ENCODE measurements at regions not wholly inside any gene's neighbourhood (a gene's known extent, or its start where the extent isn't known, plus 50 kb on each side); places are given as distances from the start of the nearest gene placed in this dataset.

DNA sequence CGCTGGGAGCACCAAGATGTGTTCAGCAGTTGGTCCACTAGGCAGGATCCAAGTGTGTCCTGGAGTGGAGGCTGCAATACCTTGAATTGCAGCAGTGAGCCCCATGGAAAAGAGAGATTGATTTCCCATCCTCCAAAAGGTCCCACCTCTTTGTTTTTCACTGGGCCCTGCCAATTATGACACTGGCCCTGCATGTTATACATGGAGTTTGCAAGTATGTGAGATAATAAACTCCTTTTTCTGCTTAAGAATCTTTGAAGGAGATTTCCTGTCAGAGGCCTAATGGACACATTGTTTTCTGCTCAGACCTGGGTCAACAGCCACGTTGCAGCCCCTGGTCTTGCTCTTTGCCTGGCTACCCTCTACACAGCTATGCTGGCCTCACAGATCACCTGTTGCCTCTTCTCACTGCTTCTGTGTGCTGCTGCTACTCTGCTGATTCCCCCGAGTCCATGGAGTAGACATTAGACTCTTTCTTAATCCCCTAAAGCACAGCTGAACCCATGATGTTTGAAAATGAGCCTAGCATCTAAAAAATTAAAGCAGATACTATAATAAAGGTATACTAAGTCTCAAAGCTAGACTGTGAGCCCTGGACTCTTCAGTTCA is 341.9 kb upstream of the CDH11 start:
- DNase-seq (no peak), ATAC-seq (no peak)
- no peaks in the 10 kb centered on the region for H3K4me1 Mint-ChIP-seq
- Histone ChIP-seq H3K36me3 (ENCODE audit: control insufficient read depth in 2 of 3, insufficient read depth in 3 of 3, low read length in 3 of 3) (no peaks in the 10 kb centered on the region), H3K4me1 (ENCODE audit: control insufficient read depth in 2 of 2, insufficient read depth in 2 of 2, low read length in 2 of 2) (no peaks in the 10 kb centered on the region), H3K27ac (ENCODE audit: low read depth, low read length) (no peak overlapping the region), H3K4me3 (ENCODE audit: low read length) (no peak overlapping the region), H3K9me3 (ENCODE audit: control insufficient read depth in 2 of 3, low read length in 3 of 3) (no peaks in the 10 kb centered on the region), H3K27me3 (ENCODE audit: control insufficient read depth in 2 of 2, insufficient read depth in 2 of 2, low read length in 2 of 2) (no peaks in the 10 kb centered on the region)
- ChIA-PET POLR2A (no interaction called here), CTCF (no interaction called here)
- peaks cover 0 to 19% (median 4%) of the 10 kb centered on the region in 11 donors for H3K9me3 Mint-ChIP-seq
- intact Hi-C loops (cut with micrococcal nuclease), result no loop called here
- no peaks in the 10 kb centered on the region for H3K27me3 Mint-ChIP-seq
- H3K36me3 Mint-ChIP-seq, result peaks cover 0 to 3% (median 0%) of the 10 kb centered on the region in 5 donors
- H3K4me3 Mint-ChIP-seq, result no peak overlapping the region
- no peak overlapping the region for H3K27ac Mint-ChIP-seq

DNA sequence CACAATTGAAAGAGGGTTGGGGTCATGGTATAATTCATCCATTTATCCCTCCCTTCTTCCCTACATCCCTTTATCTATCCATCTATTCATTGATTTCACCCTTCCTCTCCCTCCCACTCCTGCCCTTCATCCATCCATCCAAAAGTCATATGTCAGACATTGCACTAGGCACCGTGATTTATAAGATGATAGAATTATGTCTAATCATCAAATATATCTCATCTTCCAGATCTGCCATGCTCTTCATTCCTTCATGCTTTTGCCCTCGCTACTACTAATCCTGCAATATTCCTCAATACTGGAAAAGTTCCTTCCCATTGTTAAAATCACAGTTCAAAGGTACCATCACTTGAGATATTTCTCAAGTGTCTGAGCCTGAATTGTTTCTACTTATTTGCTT is 335.2 kb upstream of the CDH11 start:
- no peak overlapping the region for H3K27ac Mint-ChIP-seq
- Histone ChIP-seq H3K27me3 (ENCODE audit: control insufficient read depth in 2 of 2, insufficient read depth in 2 of 2, low read length in 2 of 2) (no peaks in the 10 kb centered on the region), H3K4me1 (ENCODE audit: control insufficient read depth in 2 of 2, insufficient read depth in 2 of 2, low read length in 2 of 2) (no peaks in the 10 kb centered on the region), H3K36me3 (ENCODE audit: control insufficient read depth in 2 of 3, insufficient read depth in 3 of 3, low read length in 3 of 3) (no peaks in the 10 kb centered on the region), H3K27ac (ENCODE audit: low read depth, low read length) (no peak overlapping the region), H3K9me3 (ENCODE audit: control insufficient read depth in 2 of 3, low read length in 3 of 3) (no peaks in the 10 kb centered on the region), H3K4me3 (ENCODE audit: low read length) (no peak overlapping the region)
- no peak for DNase-seq
- H3K36me3 Mint-ChIP-seq, result peaks cover 0 to 5% (median 0%) of the 10 kb centered on the region in 5 donors
- CTCF ChIA-PET, result no interaction called here
- H3K4me3 Mint-ChIP-seq, result no peak overlapping the region
- H3K27me3 Mint-ChIP-seq, result peaks cover 0 to 5% (median 0%) of the 10 kb centered on the region in 5 donors
- POLR2A ChIA-PET, result no interaction called here
- ATAC-seq, result no peak
- H3K4me1 Mint-ChIP-seq, result no peaks in the 10 kb centered on the region
- peaks cover 0 to 17% (median 4%) of the 10 kb centered on the region in 11 donors for H3K9me3 Mint-ChIP-seq
- intact Hi-C loops (cut with micrococcal nuclease), result no loop called here

DNA sequence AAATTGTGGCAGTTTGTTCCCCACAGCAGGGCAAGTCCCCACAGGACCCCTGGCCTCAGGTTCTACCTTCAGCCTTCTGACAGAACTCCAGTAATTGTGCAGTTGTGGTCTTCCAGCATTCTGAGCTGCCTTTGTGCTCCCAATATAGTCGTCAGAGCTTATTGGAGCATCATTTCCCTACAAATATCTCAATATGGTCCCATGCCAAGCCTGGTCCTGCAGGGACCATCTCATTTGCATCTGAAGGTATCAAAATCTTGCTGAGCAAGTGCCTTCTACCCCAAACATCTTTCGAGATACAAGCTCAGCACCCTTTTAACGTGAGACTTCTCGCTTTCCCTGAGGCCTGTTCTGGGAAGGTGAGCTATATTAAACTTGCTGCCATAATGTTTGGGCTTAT is 333.9 kb upstream of the CDH11 start:
- CTCF ChIA-PET, result no interaction called here

DNA sequence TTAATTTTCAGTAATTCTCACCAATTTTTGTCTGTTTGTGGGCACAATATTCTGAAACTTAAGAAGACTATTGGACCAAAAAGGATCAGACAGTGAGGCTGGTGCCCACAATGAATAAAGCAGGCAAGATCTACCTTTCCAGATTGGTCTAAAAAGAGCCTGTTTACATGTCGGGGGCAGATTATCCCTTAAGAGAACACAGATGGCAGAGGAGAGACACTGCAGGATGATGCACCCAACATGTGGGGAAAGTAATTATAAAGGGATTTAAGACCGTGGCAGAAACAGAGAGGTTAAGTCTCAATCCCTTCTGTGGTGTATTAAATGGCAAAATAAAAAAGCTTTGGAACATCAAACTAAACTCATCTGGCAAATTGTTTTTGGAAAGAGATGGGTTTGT is 331.8 kb upstream of the CDH11 start:
- no peak for DNase-seq
- POLR2A ChIA-PET, result no interaction called here
- H3K27me3 Mint-ChIP-seq, result peaks cover 0 to 5% (median 0%) of the 10 kb centered on the region in 5 donors
- Histone ChIP-seq H3K27me3 (ENCODE audit: control insufficient read depth in 2 of 2, insufficient read depth in 2 of 2, low read length in 2 of 2) (no peaks in the 10 kb centered on the region), H3K4me3 (ENCODE audit: low read length) (no peak overlapping the region), H3K36me3 (ENCODE audit: control insufficient read depth in 2 of 3, insufficient read depth in 3 of 3, low read length in 3 of 3) (no peaks in the 10 kb centered on the region), H3K4me1 (ENCODE audit: control insufficient read depth in 2 of 2, insufficient read depth in 2 of 2, low read length in 2 of 2) (no peaks in the 10 kb centered on the region), H3K27ac (ENCODE audit: low read depth, low read length) (no peak overlapping the region), H3K9me3 (ENCODE audit: control insufficient read depth in 2 of 3, low read length in 3 of 3) (peaks cover 0 to 4% (median 0%) of the 10 kb centered on the region in 3 experiments)
- H3K4me1 Mint-ChIP-seq, result no peaks in the 10 kb centered on the region
- peaks cover 0 to 5% (median 0%) of the 10 kb centered on the region in 5 donors for H3K36me3 Mint-ChIP-seq
- CTCF ChIA-PET, result no interaction called here
- H3K9me3 Mint-ChIP-seq, result peaks cover 0 to 30% (median 6%) of the 10 kb centered on the region in 11 donors
- intact Hi-C loops (cut with micrococcal nuclease), result no loop called here
- no peak overlapping the region for H3K4me3 Mint-ChIP-seq
- no peak overlapping the region for H3K27ac Mint-ChIP-seq
- no peak for ATAC-seq

More for the DNA sequence above, 333.9 kb upstream of the CDH11 start:
- Histone ChIP-seq H3K36me3 (ENCODE audit: control insufficient read depth in 2 of 3, insufficient read depth in 3 of 3, low read length in 3 of 3) (no peaks in the 10 kb centered on the region), H3K4me3 (ENCODE audit: low read length) (no peak overlapping the region), H3K4me1 (ENCODE audit: control insufficient read depth in 2 of 2, insufficient read depth in 2 of 2, low read length in 2 of 2) (no peaks in the 10 kb centered on the region), H3K27me3 (ENCODE audit: control insufficient read depth in 2 of 2, insufficient read depth in 2 of 2, low read length in 2 of 2) (no peaks in the 10 kb centered on the region), H3K27ac (ENCODE audit: low read depth, low read length) (no peak overlapping the region), H3K9me3 (ENCODE audit: control insufficient read depth in 2 of 3, low read length in 3 of 3) (no peaks in the 10 kb centered on the region)
- POLR2A ChIA-PET, result no interaction called here
- no peak overlapping the region for H3K4me3 Mint-ChIP-seq
- peaks cover 0 to 5% (median 0%) of the 10 kb centered on the region in 5 donors for H3K27me3 Mint-ChIP-seq
- peaks cover 0 to 5% (median 0%) of the 10 kb centered on the region in 5 donors for H3K36me3 Mint-ChIP-seq
- DNase-seq (no peak), ATAC-seq (no peak)
- no peak overlapping the region for H3K27ac Mint-ChIP-seq
- H3K4me1 Mint-ChIP-seq, result no peaks in the 10 kb centered on the region
- intact Hi-C loops (cut with micrococcal nuclease), result no loop called here
- H3K9me3 Mint-ChIP-seq, result peaks cover 0 to 21% (median 4%) of the 10 kb centered on the region in 11 donors

DNA sequence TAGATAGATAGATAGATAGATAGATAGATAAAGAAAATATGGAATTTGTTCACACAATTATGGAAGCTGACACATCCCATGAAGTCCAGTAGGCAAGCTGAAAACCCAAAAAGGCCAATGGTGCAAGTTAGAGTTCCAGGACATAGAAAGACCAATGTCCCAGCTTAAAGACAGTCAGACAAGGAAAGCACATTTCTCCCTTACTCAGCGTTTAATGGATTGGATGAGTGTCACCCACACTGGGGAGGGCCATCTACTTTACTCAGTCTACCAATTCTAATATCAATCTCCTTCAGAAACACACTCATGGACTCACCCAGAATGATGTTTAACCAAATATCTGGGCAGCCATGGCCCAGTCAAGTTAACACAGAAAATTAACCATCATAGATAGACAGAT is 327.7 kb upstream of the CDH11 start:
- H3K4me3 ChIP-seq (ENCODE audit: low read length), result no peak overlapping the region
- H3K4me1 Mint-ChIP-seq, result no peaks in the 10 kb centered on the region
- ChIA-PET POLR2A (no interaction called here), CTCF (no interaction called here)
- peaks cover 0 to 4% (median 0%) of the 10 kb centered on the region in 3 experiments for H3K9me3 ChIP-seq (ENCODE audit: control insufficient read depth in 2 of 3, low read length in 3 of 3)
- peaks cover 5 to 36% (median 19%) of the 10 kb centered on the region in 11 donors for H3K9me3 Mint-ChIP-seq
- ATAC-seq, result no peak
- no peak for DNase-seq
- H3K27ac Mint-ChIP-seq, result no peak overlapping the region
- peaks cover 0 to 5% (median 0%) of the 10 kb centered on the region in 5 donors for H3K36me3 Mint-ChIP-seq
- H3K36me3 ChIP-seq (ENCODE audit: control insufficient read depth in 2 of 3, insufficient read depth in 3 of 3, low read length in 3 of 3), result no peaks in the 10 kb centered on the region
- no peaks in the 10 kb centered on the region for H3K27me3 ChIP-seq (ENCODE audit: control insufficient read depth in 2 of 2, insufficient read depth in 2 of 2, low read length in 2 of 2)
- H3K27ac ChIP-seq (ENCODE audit: low read depth, low read length), result no peak overlapping the region
- H3K27me3 Mint-ChIP-seq, result peaks cover 0 to 11% (median 0%) of the 10 kb centered on the region in 5 donors
- no peaks in the 10 kb centered on the region for H3K4me1 ChIP-seq (ENCODE audit: control insufficient read depth in 2 of 2, insufficient read depth in 2 of 2, low read length in 2 of 2)
- no peak overlapping the region for H3K4me3 Mint-ChIP-seq
- intact Hi-C loops (cut with micrococcal nuclease), result no loop called here

DNA sequence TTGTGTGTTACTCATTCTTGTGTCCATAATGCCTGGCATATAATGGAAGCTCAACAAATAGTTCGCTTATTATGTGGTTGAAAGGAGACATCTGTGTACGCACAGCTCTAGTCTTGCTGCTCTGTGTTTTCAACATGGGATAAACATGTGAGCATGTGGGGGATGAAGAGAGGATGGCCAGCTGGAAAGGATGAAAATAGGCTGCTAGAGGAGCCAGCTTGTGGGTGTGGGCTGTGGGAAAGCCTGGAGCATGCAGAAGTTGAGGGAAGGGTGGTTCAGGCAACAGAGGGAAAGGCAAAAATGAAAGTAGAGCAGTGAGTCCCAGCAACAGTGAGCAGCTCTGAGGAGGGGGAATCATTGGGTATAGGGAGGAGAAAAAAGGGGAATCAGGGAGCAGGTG is 324.6 kb upstream of the CDH11 start:
- no peaks in the 10 kb centered on the region for H3K36me3 Mint-ChIP-seq

More for the DNA sequence above, 324.6 kb upstream of the CDH11 start:
- Histone ChIP-seq H3K4me1 (ENCODE audit: control insufficient read depth in 2 of 2, insufficient read depth in 2 of 2, low read length in 2 of 2) (no peaks in the 10 kb centered on the region), H3K36me3 (ENCODE audit: control insufficient read depth in 2 of 3, insufficient read depth in 3 of 3, low read length in 3 of 3) (no peaks in the 10 kb centered on the region), H3K27me3 (ENCODE audit: control insufficient read depth in 2 of 2, insufficient read depth in 2 of 2, low read length in 2 of 2) (no peaks in the 10 kb centered on the region), H3K27ac (ENCODE audit: low read depth, low read length) (no peak overlapping the region), H3K9me3 (ENCODE audit: control insufficient read depth in 2 of 3, low read length in 3 of 3) (peaks cover 0 to 4% (median 0%) of the 10 kb centered on the region in 3 experiments), H3K4me3 (ENCODE audit: low read length) (no peak overlapping the region)
- intact Hi-C loops (cut with micrococcal nuclease), result no loop called here
- CTCF ChIA-PET, result no interaction called here
- Mint-ChIP-seq H3K27ac (no peak overlapping the region), H3K27me3 (peaks cover 0 to 11% (median 0%) of the 10 kb centered on the region in 5 donors), H3K4me1 (no peaks in the 10 kb centered on the region), H3K4me3 (no peak overlapping the region), H3K9me3 (peaks cover 5 to 35% (median 17%) of the 10 kb centered on the region in 11 donors)
- POLR2A ChIA-PET, result no interaction called here
- ATAC-seq, result no peak
- DNase-seq, result no peak

Data from naive thymus-derived CD4-positive, alpha-beta T cell (primary cell).